Astrocyte (in vitro differentiated cells and primary cell): ENCODE measurements at regions not wholly inside any gene's neighbourhood (a gene's known extent, or its start where the extent isn't known, plus 50 kb on each side); places are given as distances from the start of the nearest gene placed in this dataset.

Experiments
- DNase-seq: peaks from one replicate; pipeline ENCODE4 v3.0.0-alpha.2; 2010; ENCODE audit warnings: low read depth
- FAIRE-seq: peaks from 2 replicates; lab custom pipeline; 2011; peaks lifted over from hg19 to GRCh38; lab: Jason Lieb, UNC
- H2AFZ ChIP-seq: 2 replicates; pipeline ENCODE4 v1.6.0; 2012; ENCODE audit warnings: low read depth, low read length, inconsistent platforms
- H3K27ac ChIP-seq: 2 replicates; pipeline ENCODE4 v1.5.1; 2011; ENCODE audit warnings: low read depth, low read length, inconsistent platforms
- H3K27me3 ChIP-seq: 2 replicates; pipeline ENCODE4 v1.6.0; 2011; ENCODE audit warnings: low read length, inconsistent platforms; ENCODE audit not compliant: insufficient read depth
- H3K36me3 ChIP-seq: 2 replicates; pipeline ENCODE4 v1.5.1; 2011; ENCODE audit warnings: low read length, inconsistent platforms; ENCODE audit not compliant: insufficient read depth
- H3K4me1 ChIP-seq: 2 replicates; pipeline ENCODE4 v1.5.1; 2011; ENCODE audit warnings: low read length, inconsistent platforms; ENCODE audit not compliant: insufficient read depth
- H3K4me2 ChIP-seq: 2 replicates; pipeline ENCODE4 v1.6.0; 2012; ENCODE audit warnings: low read length, inconsistent platforms
- H3K4me3 ChIP-seq: 2 replicates; pipeline ENCODE4 v1.5.1; 2011; ENCODE audit warnings: low read depth, mild to moderate bottlenecking, low read length, inconsistent platforms; ENCODE audit not compliant: insufficient read depth
- H3K79me2 ChIP-seq: 2 replicates; pipeline ENCODE4 v1.6.0; 2012; ENCODE audit warnings: mild to moderate bottlenecking, low read length, inconsistent platforms; ENCODE audit not compliant: insufficient read depth
- H3K9ac ChIP-seq: 2 replicates; pipeline ENCODE4 v1.6.0; 2012; ENCODE audit warnings: mild to moderate bottlenecking, low read length, inconsistent platforms
- H3K9me3 ChIP-seq: 2 replicates; pipeline ENCODE4 v1.5.1; 2012; ENCODE audit warnings: low read depth, mild to moderate bottlenecking, low read length, inconsistent platforms; ENCODE audit not compliant: insufficient read depth
- H4K20me1 ChIP-seq: 2 replicates; pipeline ENCODE4 v1.6.0; 2012; ENCODE audit warnings: low read length, inconsistent platforms; ENCODE audit not compliant: insufficient read depth
- H3K27ac Mint-ChIP-seq: one replicate; pipeline ENCODE4 v1.8.0; 2021; ENCODE audit warnings: mild to moderate bottlenecking, mixed read lengths; ENCODE audit not compliant: unreplicated experiment
- H3K27me3 Mint-ChIP-seq: one replicate; pipeline ENCODE4 v1.8.0; 2021; ENCODE audit warnings: low read depth, mixed read lengths; ENCODE audit not compliant: unreplicated experiment
- H3K36me3 Mint-ChIP-seq: one replicate; pipeline ENCODE4 v1.8.0; 2021; ENCODE audit warnings: low read depth, mixed read lengths; ENCODE audit not compliant: unreplicated experiment
- H3K4me1 Mint-ChIP-seq: one replicate; pipeline ENCODE4 v1.8.0; 2021; ENCODE audit warnings: low read depth, mixed read lengths; ENCODE audit not compliant: unreplicated experiment
- H3K4me3 Mint-ChIP-seq: one replicate; pipeline ENCODE4 v1.8.0; 2021; ENCODE audit warnings: mild to moderate bottlenecking, moderate library complexity, mixed read lengths; ENCODE audit not compliant: unreplicated experiment
- H3K9me3 Mint-ChIP-seq: one replicate; pipeline ENCODE4 v1.8.0; 2021; ENCODE audit warnings: mild to moderate bottlenecking, mixed read lengths; ENCODE audit not compliant: unreplicated experiment
- CTCF ChIP-seq: IDR thresholded peaks from 2 replicates; pipeline ENCODE4 v1.5.1; 2011; ENCODE audit warnings: low read depth, mild to moderate bottlenecking, inconsistent platforms, low read length, moderate library complexity; ENCODE audit not compliant: insufficient read depth
- EZH2 ChIP-seq: IDR thresholded peaks from 2 replicates; pipeline ENCODE4 v1.6.1; 2012; ENCODE audit warnings: mild to moderate bottlenecking, low read length, inconsistent platforms; ENCODE audit not compliant: insufficient read depth

- H3K27me3 ChIP-seq = no peaks in the 10 kb centered on the region
- Mint-ChIP-seq H3K27me3 (no peaks in the 10 kb centered on the region), H3K9me3 (peaks cover 2% of the 10 kb centered on the region), H3K36me3 (no peaks in the 10 kb centered on the region), H3K27ac (no peak overlapping the region), H3K4me3 (no peak overlapping the region), H3K4me1 (peaks cover 12% of the 10 kb centered on the region)
- H3K4me3 ChIP-seq = no peak overlapping the region
- no peaks in the 10 kb centered on the region for H3K4me1 ChIP-seq
- no peak overlapping the region for H3K9ac ChIP-seq
- TF ChIP-seq EZH2 (no peak), CTCF (no peak)
- H2AFZ ChIP-seq = no peak overlapping the region
- FAIRE-seq (no peak), DNase-seq (no peak)
- H3K9me3 ChIP-seq = no peaks in the 10 kb centered on the region
- H4K20me1 ChIP-seq = no peaks in the 10 kb centered on the region
- H3K4me2 ChIP-seq = no peak overlapping the region
- H3K36me3 ChIP-seq = no peaks in the 10 kb centered on the region
- no peak overlapping the region for H3K27ac ChIP-seq
- H3K79me2 ChIP-seq = no peaks in the 10 kb centered on the region
Measured at GRCh38 chr7:114051871-114052331, 133.1 kb upstream of the PPP1R3A start.

- Histone ChIP-seq H2AFZ (no peak overlapping the region), H3K4me2 (no peak overlapping the region), H3K4me3 (no peak overlapping the region), H3K27ac (no peak overlapping the region), H3K4me1 (no peaks in the 10 kb centered on the region), H3K79me2 (no peaks in the 10 kb centered on the region), H4K20me1 (no peaks in the 10 kb centered on the region), H3K36me3 (no peaks in the 10 kb centered on the region), H3K9me3 (no peaks in the 10 kb centered on the region), H3K27me3 (no peaks in the 10 kb centered on the region), H3K9ac (no peak overlapping the region)
- Mint-ChIP-seq H3K27ac (no peak overlapping the region), H3K4me3 (no peak overlapping the region), H3K36me3 (no peaks in the 10 kb centered on the region), H3K27me3 (no peaks in the 10 kb centered on the region), H3K9me3 (no peaks in the 10 kb centered on the region), H3K4me1 (peaks cover 12% of the 10 kb centered on the region)
- TF ChIP-seq CTCF = no peak
- no peak for TF ChIP-seq EZH2
- FAIRE-seq (no peak), DNase-seq (no peak)
Measured at GRCh38 chr7:114050571-114050970, 131.8 kb upstream of the PPP1R3A start.

GRCh38 chr7:114048386-114049235, 129.8 kb upstream of the PPP1R3A start:
- no peaks in the 10 kb centered on the region for H3K27me3 ChIP-seq
- H3K9ac ChIP-seq = no peak overlapping the region
- Mint-ChIP-seq H3K4me3 (peak overlapping the region; percentile 70), H3K36me3 (no peaks in the 10 kb centered on the region), H3K27ac (peak overlapping the region; percentile 56), H3K27me3 (no peaks in the 10 kb centered on the region), H3K4me1 (peaks cover 12% of the 10 kb centered on the region), H3K9me3 (no peaks in the 10 kb centered on the region)
- no peaks in the 10 kb centered on the region for H3K36me3 ChIP-seq
- peak overlapping the region; percentile 53 for H3K4me2 ChIP-seq
- H3K4me1 ChIP-seq = no peaks in the 10 kb centered on the region
- no peak overlapping the region for H2AFZ ChIP-seq
- TF ChIP-seq EZH2 (no peak), CTCF (no peak)
- FAIRE-seq (no peak), DNase-seq (peak; percentile 22)
- no peak overlapping the region for H3K4me3 ChIP-seq
- no peaks in the 10 kb centered on the region for H3K9me3 ChIP-seq
- H3K27ac ChIP-seq = no peak overlapping the region
- no peaks in the 10 kb centered on the region for H3K79me2 ChIP-seq
- no peaks in the 10 kb centered on the region for H4K20me1 ChIP-seq
